Fibroblast of peridontal ligament (primary cell): ENCODE measurements at regions not wholly inside any gene's neighbourhood (a gene's known extent, or its start where the extent isn't known, plus 50 kb on each side); places are given as distances from the start of the nearest gene placed in this dataset.

Source experiments
- DNase-seq: peaks from one replicate; pipeline ENCODE4 v3.0.0-alpha.2; 2010; ENCODE audit errors: extremely low read depth

- no peak for DNase-seq
Observed at GRCh38 chr16:87246269-87247065, 70.7 kb downstream of the C16orf95 start.

- no peak for DNase-seq
Observed at GRCh38 chr16:87248714-87249113, 68.5 kb downstream of the C16orf95 start.

- DNase-seq = no peak
Observed at GRCh38 chr16:87249425-87249824, 67.8 kb downstream of the C16orf95 start.

- no peak for DNase-seq
Observed at GRCh38 chr16:87250431-87250960, 66.7 kb downstream of the C16orf95 start.

- DNase-seq = no peak
Observed at GRCh38 chr16:87252269-87252970, 64.8 kb downstream of the C16orf95 start.
